SU-DHL-6 (cell line): ENCODE measurements at regions not wholly inside any gene's neighbourhood (a gene's known extent, or its start where the extent isn't known, plus 50 kb on each side); places are given as distances from the start of the nearest gene placed in this dataset.

Experiments used
- EZH2phosphoT487 ChIP-seq: fragments of 200-600 bp; sonication (generic), shearing (Covaris generic); conservative IDR thresholded peaks from 2 replicates; pipeline ENCODE4 v1.6.1; 2018; ENCODE audit warnings: mild to moderate bottlenecking, antibody characterized with exemption, low read length, moderate library complexity, mixed read lengths
- TF ChIP-seq, protein P1 (sequence below): fragments of 200-600 bp; sonication (generic); IDR thresholded peaks from one replicate; pipeline ENCODE4 v1.5.1; 2017; ENCODE audit warnings: antibody characterized with exemption, mild to moderate bottlenecking, low read length, moderate library complexity; ENCODE audit not compliant: insufficient read depth, poor library complexity, severe bottlenecking

DNA sequence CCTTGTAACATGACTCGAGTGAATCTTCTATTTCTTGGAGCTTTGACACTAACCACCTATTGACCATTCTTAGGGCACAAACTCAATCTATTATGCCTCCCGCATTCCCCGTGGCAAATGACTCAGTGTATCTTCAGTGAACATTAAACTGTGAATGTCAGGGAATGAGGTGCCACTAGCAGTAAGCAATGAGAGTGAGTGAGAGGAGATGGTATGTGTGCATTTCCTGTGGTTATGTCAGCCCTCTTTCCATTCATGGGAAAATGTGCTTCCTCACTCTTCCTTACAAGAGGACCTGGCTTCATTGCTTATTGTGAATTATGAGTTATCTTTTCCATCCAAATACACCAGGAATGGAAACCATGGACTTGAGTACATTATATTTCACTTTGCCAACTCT is 229.2 kb downstream of the EMP1 start:
- TF ChIP-seq, protein P1, sequence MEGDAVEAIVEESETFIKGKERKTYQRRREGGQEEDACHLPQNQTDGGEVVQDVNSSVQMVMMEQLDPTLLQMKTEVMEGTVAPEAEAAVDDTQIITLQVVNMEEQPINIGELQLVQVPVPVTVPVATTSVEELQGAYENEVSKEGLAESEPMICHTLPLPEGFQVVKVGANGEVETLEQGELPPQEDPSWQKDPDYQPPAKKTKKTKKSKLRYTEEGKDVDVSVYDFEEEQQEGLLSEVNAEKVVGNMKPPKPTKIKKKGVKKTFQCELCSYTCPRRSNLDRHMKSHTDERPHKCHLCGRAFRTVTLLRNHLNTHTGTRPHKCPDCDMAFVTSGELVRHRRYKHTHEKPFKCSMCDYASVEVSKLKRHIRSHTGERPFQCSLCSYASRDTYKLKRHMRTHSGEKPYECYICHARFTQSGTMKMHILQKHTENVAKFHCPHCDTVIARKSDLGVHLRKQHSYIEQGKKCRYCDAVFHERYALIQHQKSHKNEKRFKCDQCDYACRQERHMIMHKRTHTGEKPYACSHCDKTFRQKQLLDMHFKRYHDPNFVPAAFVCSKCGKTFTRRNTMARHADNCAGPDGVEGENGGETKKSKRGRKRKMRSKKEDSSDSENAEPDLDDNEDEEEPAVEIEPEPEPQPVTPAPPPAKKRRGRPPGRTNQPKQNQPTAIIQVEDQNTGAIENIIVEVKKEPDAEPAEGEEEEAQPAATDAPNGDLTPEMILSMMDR = no peak
- TF ChIP-seq EZH2phosphoT487 = no peak
